ENCODE measurements at regions not wholly inside any gene's neighbourhood (a gene's known extent, or its start where the extent isn't known, plus 50 kb on each side); places are given as distances from the start of the nearest gene placed in this dataset.

GRCh38 chr13:86201477-86201876 is 402.3 kb upstream of the SLITRK6 start:
- DNase-seq, result no peak

GRCh38 chr13:86193281-86193680 is 394.1 kb upstream of the SLITRK6 start:
- no peak for DNase-seq

- no peak for DNase-seq
These were observed 389.0 kb upstream of the SLITRK6 start for GRCh38 chr13:86188170-86188569.

GRCh38 chr13:86185636-86186035 is 386.4 kb upstream of the SLITRK6 start:
- no peak for DNase-seq

- no peak for DNase-seq
These were observed 385.9 kb upstream of the SLITRK6 start for GRCh38 chr13:86185107-86185506.

GRCh38 chr13:86174622-86175021 is 375.4 kb upstream of the SLITRK6 start:
- no peak for DNase-seq

GRCh38 chr13:86172961-86173360 is 373.7 kb upstream of the SLITRK6 start:
- no peak for DNase-seq

GRCh38 chr13:86161257-86161656 is 362.0 kb upstream of the SLITRK6 start:
- no peak for DNase-seq

GRCh38 chr13:86155756-86156155 is 356.5 kb upstream of the SLITRK6 start:
- DNase-seq, result no peak

GRCh38 chr13:86142080-86142479 is 342.9 kb upstream of the SLITRK6 start:
- DNase-seq, result no peak

GRCh38 chr13:86135856-86136255 is 336.6 kb upstream of the SLITRK6 start:
- DNase-seq, result no peak

- no peak for DNase-seq
These were observed 322.7 kb upstream of the SLITRK6 start for GRCh38 chr13:86121881-86122280.

- DNase-seq, result no peak
These were observed 309.9 kb upstream of the SLITRK6 start for GRCh38 chr13:86109107-86109506.

GRCh38 chr13:86108334-86108733 is 309.1 kb upstream of the SLITRK6 start:
- no peak for DNase-seq

- DNase-seq, result peak; percentile 94
These were observed 299.3 kb upstream of the SLITRK6 start for GRCh38 chr13:86098511-86098910.

GRCh38 chr13:86095351-86095750 is 296.1 kb upstream of the SLITRK6 start:
- no peak for DNase-seq

GRCh38 chr13:86090181-86090580 is 291.0 kb upstream of the SLITRK6 start:
- no peak for DNase-seq

GRCh38 chr13:86087244-86087643 is 288.0 kb upstream of the SLITRK6 start:
- DNase-seq, result no peak

- DNase-seq, result peak; percentile 7
These were observed 286.7 kb upstream of the SLITRK6 start for GRCh38 chr13:86085890-86086289.

- peak; percentile 22 for DNase-seq
These were observed 282.9 kb upstream of the SLITRK6 start for GRCh38 chr13:86082121-86082520.

GRCh38 chr13:86080340-86080995 is 281.2 kb upstream of the SLITRK6 start:
- DNase-seq, result no peak

GRCh38 chr13:86066611-86067365 is 267.6 kb upstream of the SLITRK6 start:
- no peak for DNase-seq

- no peak for DNase-seq
These were observed 252.9 kb upstream of the SLITRK6 start for GRCh38 chr13:86052141-86052540.
